CD4-positive, CD25-positive, alpha-beta regulatory T cell (primary cell): ENCODE measurements at regions not wholly inside any gene's neighbourhood (a gene's known extent, or its start where the extent isn't known, plus 50 kb on each side); places are given as distances from the start of the nearest gene placed in this dataset.

ENCODE experiments used
- ATAC-seq, 2 donors: fragments of 150-1000 bp; cut with Tn5 transposase; one replicate each; pipeline ENCODE4 v1.10.0; 2021; ENCODE audit warnings: low read depth in 2 of 2, moderate number of reproducible peaks in 2 of 2, moderate library complexity in 1 of 2
- DNase-seq, 3 donors: peaks; one replicate each; pipeline versions ENCODE4 v3.0.0 to v3.0.0-alpha.2; 2012 to 2022; ENCODE audit warnings: mixed read lengths in 1 of 3
- H3K27ac ChIP-seq: one replicate; pipeline ENCODE4 v1.7.0; 2013; ENCODE audit warnings: mild to moderate bottlenecking, low read length; ENCODE audit not compliant: insufficient read depth, poor library complexity, severe bottlenecking
- H3K27me3 ChIP-seq: one replicate; pipeline ENCODE4 v1.7.0; 2013; ENCODE audit warnings: low read length; ENCODE audit not compliant: control insufficient read depth, insufficient read depth
- H3K36me3 ChIP-seq: one replicate; pipeline ENCODE4 v1.7.0; 2013; ENCODE audit warnings: mild to moderate bottlenecking, low read length, moderate library complexity; ENCODE audit not compliant: control insufficient read depth, insufficient read depth
- H3K4me1 ChIP-seq: 2 replicates; pipeline ENCODE4 v1.7.0; 2013; ENCODE audit warnings: mild to moderate bottlenecking, low read length; ENCODE audit not compliant: insufficient read depth, control insufficient read depth, poor library complexity, severe bottlenecking
- H3K4me3 ChIP-seq: one replicate; pipeline ENCODE4 v1.7.0; 2013; ENCODE audit warnings: low read depth, mild to moderate bottlenecking, low read length, moderate library complexity
- H3K9me3 ChIP-seq, 2 experiments: 1 replicate in 1 of 2; 2 replicates in 1 of 2; pipeline ENCODE4 v1.7.0; 2013; ENCODE audit warnings: low read length in 2 of 2, mild to moderate bottlenecking in 1 of 2, moderate library complexity in 1 of 2; ENCODE audit not compliant: control insufficient read depth in 2 of 2
- H3K27ac Mint-ChIP-seq, 3 donors: one replicate each; pipeline ENCODE4 v1.8.0; 2020 to 2022; ENCODE audit warnings: mild to moderate bottlenecking in 3 of 3, mixed read lengths in 3 of 3, moderate library complexity in 2 of 3
- H3K27me3 Mint-ChIP-seq: one replicate; pipeline ENCODE4 v1.8.0; 2022; ENCODE audit warnings: mild to moderate bottlenecking, mixed read lengths
- H3K36me3 Mint-ChIP-seq: one replicate; pipeline ENCODE4 v1.8.0; 2020; ENCODE audit warnings: mixed read lengths
- H3K4me1 Mint-ChIP-seq, 4 donors: one replicate each; pipeline ENCODE4 v1.8.0; 2020 to 2022; ENCODE audit warnings: mixed read lengths in 4 of 4, mild to moderate bottlenecking in 1 of 4
- H3K4me3 Mint-ChIP-seq, 4 donors: one replicate each; pipeline ENCODE4 v1.8.0; 2020 to 2022; ENCODE audit warnings: mild to moderate bottlenecking in 4 of 4, mixed read lengths in 4 of 4, moderate library complexity in 3 of 4
- H3K9me3 Mint-ChIP-seq, 7 donors: one replicate each; pipeline ENCODE4 v1.8.0; 2020 to 2022; ENCODE audit warnings: mixed read lengths in 7 of 7, mild to moderate bottlenecking in 3 of 7, moderate library complexity in 2 of 7

DNA sequence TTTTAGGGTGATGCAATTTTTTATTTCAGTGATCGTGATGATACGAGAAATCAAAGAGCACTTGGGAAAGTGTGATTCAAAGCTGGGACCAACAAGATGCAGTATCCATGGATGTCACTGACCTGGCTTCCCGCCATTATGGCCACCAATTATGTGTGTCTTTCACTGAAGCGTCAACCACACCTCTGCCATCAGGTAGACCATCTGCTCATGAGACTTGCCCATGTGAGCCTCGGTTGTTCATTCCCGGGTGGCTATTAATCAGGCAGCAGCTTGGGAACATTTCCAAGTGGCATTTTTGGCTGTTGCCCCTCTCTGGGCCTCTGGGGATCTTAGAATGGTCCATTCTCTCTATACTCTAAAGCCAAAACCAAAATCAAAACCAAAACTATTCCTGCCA, 436.0 kb upstream of the ADAMTSL1 start:
- Histone ChIP-seq H3K9me3 (no peaks in the 10 kb centered on the region), H3K4me3 (no peak overlapping the region), H3K27me3 (no peaks in the 10 kb centered on the region), H3K4me1 (no peaks in the 10 kb centered on the region), H3K36me3 (no peaks in the 10 kb centered on the region), H3K27ac (no peak overlapping the region)
- no peaks in the 10 kb centered on the region for H3K36me3 Mint-ChIP-seq
- no peak overlapping the region for H3K27ac Mint-ChIP-seq
- no peak for ATAC-seq
- H3K9me3 Mint-ChIP-seq: peaks cover 0 to 2% (median 0%) of the 10 kb centered on the region in 7 donors
- H3K27me3 Mint-ChIP-seq: no peaks in the 10 kb centered on the region
- no peak for DNase-seq
- no peaks in the 10 kb centered on the region for H3K4me1 Mint-ChIP-seq
- no peak overlapping the region for H3K4me3 Mint-ChIP-seq

DNA sequence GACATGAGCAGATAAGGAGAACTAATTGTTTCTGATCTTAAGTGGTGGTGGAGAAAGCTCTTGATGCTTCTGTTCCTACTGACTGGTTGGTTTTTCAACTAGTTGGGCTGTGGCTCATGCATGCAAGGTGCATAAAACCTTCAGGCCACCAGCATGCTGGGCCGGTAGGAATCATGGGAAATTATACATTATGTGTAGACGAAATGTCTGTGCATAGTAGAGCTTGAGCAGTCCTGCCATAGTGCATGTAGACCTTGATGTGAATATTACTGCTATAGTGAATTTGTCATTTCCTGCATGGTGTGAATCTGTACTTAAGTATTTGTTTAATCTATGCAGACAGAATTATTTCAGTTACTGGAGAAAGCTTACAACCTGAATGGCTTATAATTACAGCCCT, 433.6 kb upstream of the ADAMTSL1 start:
- peaks cover 0 to 5% (median 0%) of the 10 kb centered on the region in 7 donors for H3K9me3 Mint-ChIP-seq
- Histone ChIP-seq H3K27ac (no peak overlapping the region), H3K27me3 (no peaks in the 10 kb centered on the region), H3K9me3 (no peaks in the 10 kb centered on the region), H3K4me3 (no peak overlapping the region), H3K36me3 (no peaks in the 10 kb centered on the region), H3K4me1 (no peaks in the 10 kb centered on the region)
- no peak for ATAC-seq
- no peaks in the 10 kb centered on the region for H3K4me1 Mint-ChIP-seq
- DNase-seq: no peak
- no peaks in the 10 kb centered on the region for H3K36me3 Mint-ChIP-seq
- no peak overlapping the region for H3K4me3 Mint-ChIP-seq
- no peaks in the 10 kb centered on the region for H3K27me3 Mint-ChIP-seq
- no peak overlapping the region for H3K27ac Mint-ChIP-seq

DNA sequence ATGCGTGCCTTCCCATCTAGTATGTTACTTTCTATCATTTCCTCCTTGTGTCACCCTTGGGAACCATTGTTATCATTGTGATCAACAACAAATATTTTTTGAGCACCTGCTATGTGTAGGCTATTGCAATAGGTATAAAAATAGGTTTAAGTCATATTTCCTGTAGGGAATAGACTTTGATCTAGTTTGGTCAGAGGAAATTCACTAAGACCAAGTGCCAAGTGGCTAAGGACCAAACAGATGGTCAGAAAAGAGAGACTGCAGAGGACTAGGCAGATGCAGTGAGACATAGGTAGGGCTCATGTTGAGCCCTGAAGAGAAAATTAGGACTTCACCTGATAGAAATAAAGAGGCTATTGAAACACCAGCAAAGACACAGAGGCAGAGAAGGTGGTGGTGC, 430.0 kb upstream of the ADAMTSL1 start:
- no peaks in the 10 kb centered on the region for H3K36me3 Mint-ChIP-seq
- ATAC-seq (no peak), DNase-seq (no peak)
- H3K27ac Mint-ChIP-seq: no peak overlapping the region
- no peak overlapping the region for H3K27ac ChIP-seq
- no peaks in the 10 kb centered on the region for H3K4me1 Mint-ChIP-seq
- H3K4me3 Mint-ChIP-seq: no peak overlapping the region
- no peaks in the 10 kb centered on the region for H3K36me3 ChIP-seq
- no peaks in the 10 kb centered on the region for H3K9me3 ChIP-seq
- H3K4me1 ChIP-seq: no peaks in the 10 kb centered on the region
- no peak overlapping the region for H3K4me3 ChIP-seq
- H3K9me3 Mint-ChIP-seq: peaks cover 0 to 7% (median 3%) of the 10 kb centered on the region in 7 donors
- H3K27me3 Mint-ChIP-seq: no peaks in the 10 kb centered on the region
- no peaks in the 10 kb centered on the region for H3K27me3 ChIP-seq

DNA sequence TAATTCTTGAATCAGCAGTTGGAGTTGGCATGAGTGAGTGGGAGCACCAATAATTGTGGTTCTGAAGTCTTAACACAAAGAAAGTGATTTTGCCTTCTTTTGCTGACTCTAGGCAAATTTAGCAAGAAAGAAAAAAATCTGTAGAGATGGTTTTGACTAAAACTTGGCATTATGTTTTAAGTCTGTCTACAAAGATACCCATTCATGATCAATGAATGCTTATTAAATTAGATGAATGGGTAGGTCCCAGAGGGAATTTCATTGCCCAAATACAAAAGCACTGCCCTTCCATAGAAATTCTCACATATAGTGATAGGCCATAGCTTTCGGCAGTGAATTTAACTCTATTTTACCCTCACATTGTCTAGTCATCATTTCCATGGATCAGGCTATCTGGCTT, 428.6 kb upstream of the ADAMTSL1 start:
- Mint-ChIP-seq H3K36me3 (no peaks in the 10 kb centered on the region), H3K4me3 (no peak overlapping the region), H3K9me3 (peaks cover 0 to 7% (median 3%) of the 10 kb centered on the region in 7 donors), H3K27me3 (no peaks in the 10 kb centered on the region), H3K27ac (no peak overlapping the region), H3K4me1 (no peaks in the 10 kb centered on the region)
- DNase-seq (no peak), ATAC-seq (no peak)
- H3K4me3 ChIP-seq: no peak overlapping the region
- no peaks in the 10 kb centered on the region for H3K9me3 ChIP-seq
- H3K36me3 ChIP-seq: no peaks in the 10 kb centered on the region
- H3K27ac ChIP-seq: no peak overlapping the region
- no peaks in the 10 kb centered on the region for H3K4me1 ChIP-seq
- H3K27me3 ChIP-seq: no peaks in the 10 kb centered on the region

- Histone ChIP-seq H3K27ac (no peak overlapping the region), H3K27me3 (no peaks in the 10 kb centered on the region), H3K4me3 (no peak overlapping the region), H3K36me3 (no peaks in the 10 kb centered on the region), H3K9me3 (no peaks in the 10 kb centered on the region), H3K4me1 (no peaks in the 10 kb centered on the region)
- H3K4me1 Mint-ChIP-seq: no peaks in the 10 kb centered on the region
- no peak overlapping the region for H3K27ac Mint-ChIP-seq
- no peak overlapping the region for H3K4me3 Mint-ChIP-seq
- no peak for ATAC-seq
- H3K36me3 Mint-ChIP-seq: no peaks in the 10 kb centered on the region
- peaks cover 0 to 7% (median 3%) of the 10 kb centered on the region in 7 donors for H3K9me3 Mint-ChIP-seq
- no peak for DNase-seq
- H3K27me3 Mint-ChIP-seq: no peaks in the 10 kb centered on the region
These were observed 427.9 kb upstream of the ADAMTSL1 start for GRCh38 chr9:18046068-18046467.

GRCh38 chr9:18051638-18052037, 422.3 kb upstream of the ADAMTSL1 start:
- H3K4me1 ChIP-seq: no peaks in the 10 kb centered on the region
- H3K27me3 Mint-ChIP-seq: no peaks in the 10 kb centered on the region
- no peaks in the 10 kb centered on the region for H3K4me1 Mint-ChIP-seq
- no peaks in the 10 kb centered on the region for H3K27me3 ChIP-seq
- DNase-seq (no peak), ATAC-seq (no peak)
- H3K27ac ChIP-seq: no peak overlapping the region
- H3K9me3 Mint-ChIP-seq: peaks cover 0 to 5% (median 3%) of the 10 kb centered on the region in 7 donors
- no peak overlapping the region for H3K4me3 Mint-ChIP-seq
- no peaks in the 10 kb centered on the region for H3K36me3 Mint-ChIP-seq
- H3K9me3 ChIP-seq: no peaks in the 10 kb centered on the region
- H3K27ac Mint-ChIP-seq: no peak overlapping the region
- no peak overlapping the region for H3K4me3 ChIP-seq
- no peaks in the 10 kb centered on the region for H3K36me3 ChIP-seq

DNA sequence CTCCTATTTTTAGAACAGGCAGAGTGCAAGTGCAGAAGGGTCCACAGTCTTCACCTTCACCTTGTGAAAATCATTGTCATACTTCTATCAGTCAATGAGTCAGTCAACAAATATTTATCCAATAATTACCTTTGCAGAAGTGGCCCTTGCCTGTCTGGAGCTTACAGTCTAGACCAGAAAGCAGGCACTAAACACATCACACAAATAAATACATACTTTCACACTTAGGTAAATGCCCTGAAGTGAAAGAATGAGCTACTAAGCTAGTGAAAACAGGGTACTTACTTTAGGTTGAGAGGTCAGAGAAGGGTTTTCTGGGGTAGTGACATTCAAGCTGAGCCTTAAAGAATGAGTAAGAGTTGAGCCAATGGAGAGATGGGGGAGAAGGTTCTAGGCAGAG, 421.9 kb upstream of the ADAMTSL1 start:
- H3K9me3 ChIP-seq: no peaks in the 10 kb centered on the region
- no peaks in the 10 kb centered on the region for H3K27me3 Mint-ChIP-seq
- no peak for DNase-seq
- no peaks in the 10 kb centered on the region for H3K4me1 ChIP-seq
- no peaks in the 10 kb centered on the region for H3K4me1 Mint-ChIP-seq
- H3K36me3 Mint-ChIP-seq: no peaks in the 10 kb centered on the region
- H3K4me3 Mint-ChIP-seq: no peak overlapping the region
- H3K4me3 ChIP-seq: no peak overlapping the region
- no peaks in the 10 kb centered on the region for H3K27me3 ChIP-seq
- H3K27ac ChIP-seq: no peak overlapping the region
- no peak overlapping the region for H3K27ac Mint-ChIP-seq
- H3K36me3 ChIP-seq: no peaks in the 10 kb centered on the region
- ATAC-seq: no peak
- peaks cover 0 to 3% (median 0%) of the 10 kb centered on the region in 7 donors for H3K9me3 Mint-ChIP-seq

- DNase-seq: no peak
These were observed 417.5 kb upstream of the ADAMTSL1 start for GRCh38 chr9:18056269-18056992.

More at GRCh38 chr9:18056269-18056992, 417.5 kb upstream of the ADAMTSL1 start:
- H3K4me3 Mint-ChIP-seq: no peak overlapping the region
- H3K4me1 ChIP-seq: no peaks in the 10 kb centered on the region
- no peak overlapping the region for H3K27ac Mint-ChIP-seq
- H3K27me3 ChIP-seq: no peaks in the 10 kb centered on the region
- no peak for ATAC-seq
- no peaks in the 10 kb centered on the region for H3K9me3 ChIP-seq
- no peaks in the 10 kb centered on the region for H3K27me3 Mint-ChIP-seq
- peaks cover 0 to 3% (median 0%) of the 10 kb centered on the region in 7 donors for H3K9me3 Mint-ChIP-seq
- H3K36me3 ChIP-seq: no peaks in the 10 kb centered on the region
- no peaks in the 10 kb centered on the region for H3K36me3 Mint-ChIP-seq
- no peak overlapping the region for H3K4me3 ChIP-seq
- no peaks in the 10 kb centered on the region for H3K4me1 Mint-ChIP-seq
- no peak overlapping the region for H3K27ac ChIP-seq
